ENCODE measurements at regions not wholly inside any gene's neighbourhood (a gene's known extent, or its start where the extent isn't known, plus 50 kb on each side); places are given as distances from the start of the nearest gene placed in this dataset.

DNA sequence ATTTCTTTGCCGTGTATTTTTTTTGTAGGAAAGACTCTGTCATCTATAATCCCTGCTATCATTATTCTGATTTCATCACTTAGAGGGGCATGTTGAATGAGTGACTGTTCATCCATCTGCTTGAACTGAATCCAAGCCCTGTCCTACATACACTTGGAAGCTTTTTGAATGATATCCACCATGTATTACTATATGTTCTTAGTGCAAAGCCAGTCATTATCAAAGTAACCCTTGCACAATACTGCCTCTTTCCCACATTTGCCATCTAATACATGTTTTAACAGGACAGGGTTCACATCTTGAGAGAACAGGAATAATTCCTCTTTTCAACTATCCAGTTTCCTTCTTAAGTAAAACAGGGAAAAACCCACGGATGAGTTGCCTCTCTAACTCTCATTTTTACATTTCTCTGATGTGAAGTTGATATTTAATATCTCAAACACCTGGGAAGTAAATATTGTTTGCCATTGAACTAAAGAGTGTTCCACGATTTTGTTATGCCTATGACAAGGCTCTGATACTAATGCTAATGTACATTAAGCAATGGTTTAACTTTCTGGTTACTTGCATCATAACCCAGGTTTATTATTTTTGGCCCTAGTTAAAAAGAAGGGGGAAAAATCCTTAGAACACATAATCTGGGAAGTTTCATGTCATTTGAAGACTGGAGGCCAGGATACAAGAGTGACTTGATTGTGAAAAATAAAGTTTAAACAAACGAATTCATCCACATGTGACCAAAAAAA, 103.7 kb upstream of the TARS1 start:
- POLR2A ChIA-PET = no interaction called here
- no peaks in the 10 kb centered on the region for H3K27me3 ChIP-seq (ENCODE audit: control insufficient read depth in 2 of 2, insufficient read depth in 2 of 2, low read length in 2 of 2)
- intact Hi-C loops (cut with micrococcal nuclease) (no loop called here), in situ Hi-C loops (cut with MboI) (no loop called here)
- DNase-seq (ENCODE audit: extremely low read depth in 1 of 4, low spot score in 3 of 4) = no peak
- H3K9ac ChIP-seq (ENCODE audit: insufficient read depth in 1 of 2, low read depth in 2 of 2, low read length in 2 of 2) = no peak overlapping the region
- H3K9me1 ChIP-seq (ENCODE audit: control insufficient read depth, insufficient read depth, low read length) = no peaks in the 10 kb centered on the region
- no peaks in the 10 kb centered on the region for H3K79me2 ChIP-seq (ENCODE audit: control insufficient read depth, insufficient read depth, low read length)
- no peaks in the 10 kb centered on the region for H3K4me1 ChIP-seq (replicated peaks in 1 of 2; ENCODE audit: control insufficient read depth in 2 of 2, insufficient read depth in 2 of 2, low read length in 2 of 2)
- H3K4me3 ChIP-seq = no peak overlapping the region
- ATAC-seq = no peak
- H3K9me3 ChIP-seq (replicated peaks; ENCODE audit: control insufficient read depth, insufficient read depth, low read depth, low read length) = no peaks in the 10 kb centered on the region
- no peak overlapping the region for H3K27ac ChIP-seq (ENCODE audit: extremely low read depth, low read depth, low read length)
- no peak overlapping the region for H3K4me2 ChIP-seq (ENCODE audit: insufficient read depth, low read length)
- no peak overlapping the region for H2AFZ ChIP-seq (ENCODE audit: low read depth, low read length)
- FAIRE-seq = no peak
- CTCF ChIA-PET (ENCODE audit: low intra/inter-chr PET ratio) = no interaction called here
- H3K36me3 ChIP-seq (ENCODE audit: control insufficient read depth, insufficient read depth, low read length) = no peaks in the 10 kb centered on the region
- H4K20me1 ChIP-seq (replicated peaks; ENCODE audit: control insufficient read depth, insufficient read depth, low read length) = no peaks in the 10 kb centered on the region
- 0% methylated on average over 4 of the region's 4 CpGs for WGBS (ENCODE audit: insufficient coverage, low coverage, missing lambda C conversion rate)
- no TSS peak for BruUV-seq (replicated peaks)
- no peak for TF ChIP-seq PCBP1 (IDR thresholded peaks at IDR 0.05; ENCODE audit: low read depth, low read length, poor library complexity, severe bottlenecking)
- TF ChIP-seq, protein P1, sequence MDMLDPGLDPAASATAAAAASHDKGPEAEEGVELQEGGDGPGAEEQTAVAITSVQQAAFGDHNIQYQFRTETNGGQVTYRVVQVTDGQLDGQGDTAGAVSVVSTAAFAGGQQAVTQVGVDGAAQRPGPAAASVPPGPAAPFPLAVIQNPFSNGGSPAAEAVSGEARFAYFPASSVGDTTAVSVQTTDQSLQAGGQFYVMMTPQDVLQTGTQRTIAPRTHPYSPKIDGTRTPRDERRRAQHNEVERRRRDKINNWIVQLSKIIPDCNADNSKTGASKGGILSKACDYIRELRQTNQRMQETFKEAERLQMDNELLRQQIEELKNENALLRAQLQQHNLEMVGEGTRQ (CRISPR knock-in tag; IDR thresholded peaks at IDR 0.05) = no peak
- TF ChIP-seq FIP1L1 (IDR thresholded peaks at IDR 0.05; ENCODE audit: low read depth, low read length, poor library complexity, severe bottlenecking) = no peak
- TF ChIP-seq, protein P2, sequence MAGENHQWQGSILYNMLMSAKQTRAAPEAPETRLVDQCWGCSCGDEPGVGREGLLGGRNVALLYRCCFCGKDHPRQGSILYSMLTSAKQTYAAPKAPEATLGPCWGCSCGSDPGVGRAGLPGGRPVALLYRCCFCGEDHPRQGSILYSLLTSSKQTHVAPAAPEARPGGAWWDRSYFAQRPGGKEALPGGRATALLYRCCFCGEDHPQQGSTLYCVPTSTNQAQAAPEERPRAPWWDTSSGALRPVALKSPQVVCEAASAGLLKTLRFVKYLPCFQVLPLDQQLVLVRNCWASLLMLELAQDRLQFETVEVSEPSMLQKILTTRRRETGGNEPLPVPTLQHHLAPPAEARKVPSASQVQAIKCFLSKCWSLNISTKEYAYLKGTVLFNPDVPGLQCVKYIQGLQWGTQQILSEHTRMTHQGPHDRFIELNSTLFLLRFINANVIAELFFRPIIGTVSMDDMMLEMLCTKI (IDR thresholded peaks at IDR 0.05; ENCODE audit: partially characterized antibody) = no peak
- TF ChIP-seq CBFA2T3 (IDR thresholded peaks at IDR 0.05) = no peak
- no peak for TF ChIP-seq BRCA1 (IDR thresholded peaks at IDR 0.05)
- no peak for TF ChIP-seq BRCA1 (CRISPR knock-in tag; IDR thresholded peaks at IDR 0.05)
- no peak for TF ChIP-seq ZNF311 (CRISPR knock-in tag; IDR thresholded peaks at IDR 0.05)
- no peak for TF ChIP-seq CXXC5 (CRISPR knock-in tag; IDR thresholded peaks at IDR 0.05)
